Putamen (tissue), 1 donor: ENCODE measurements at regions not wholly inside any gene's neighbourhood (a gene's known extent, or its start where the extent isn't known, plus 50 kb on each side); places are given as distances from the start of the nearest gene placed in this dataset.
A peak's percentile ranks its signal among the peaks of the same experiment; 100 is the strongest.

Experiments
- DNase-seq: peaks from one replicate; pipeline ENCODE4 v3.0.0-alpha.2; 2016; ENCODE audit warnings: low spot score

DNA sequence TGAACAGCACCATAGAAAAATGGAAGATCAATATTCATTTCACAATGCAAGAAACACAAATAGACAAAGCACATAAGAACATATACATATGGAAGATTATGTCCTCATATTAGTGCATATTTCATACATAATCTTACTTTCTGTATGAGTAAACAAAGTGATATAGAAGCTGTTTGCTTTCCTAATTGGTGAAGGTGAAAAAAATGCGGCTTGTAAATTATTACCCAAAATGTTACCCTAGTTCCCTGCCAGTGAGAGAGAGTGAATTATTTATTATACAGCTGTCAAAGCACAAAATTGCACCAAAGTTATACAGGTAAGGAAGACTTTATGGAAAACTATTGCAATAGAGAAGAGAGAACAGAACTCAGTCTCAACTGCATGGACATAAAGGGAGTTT lies 1485.0 kb upstream of the CDH9 start:
- no peak for DNase-seq

DNA sequence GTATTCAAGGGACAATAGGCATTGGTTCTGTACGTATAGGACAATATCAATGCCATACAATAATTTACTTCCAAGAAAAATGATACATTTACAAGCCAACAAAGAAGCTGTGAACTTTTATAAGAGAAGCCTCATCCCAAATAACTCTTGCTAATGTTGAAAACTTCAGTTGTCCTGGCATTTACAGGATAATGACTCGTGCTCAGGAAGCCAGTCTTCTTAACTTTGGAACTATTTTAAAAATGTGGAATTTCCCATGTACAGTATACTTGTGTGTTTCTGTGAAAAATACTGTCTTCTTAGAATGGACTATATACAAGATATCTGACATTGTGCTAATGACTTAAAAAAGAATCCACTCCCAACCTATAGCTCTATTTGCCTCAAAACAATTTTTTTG lies 1479.3 kb upstream of the CDH9 start:
- no peak for DNase-seq

DNA sequence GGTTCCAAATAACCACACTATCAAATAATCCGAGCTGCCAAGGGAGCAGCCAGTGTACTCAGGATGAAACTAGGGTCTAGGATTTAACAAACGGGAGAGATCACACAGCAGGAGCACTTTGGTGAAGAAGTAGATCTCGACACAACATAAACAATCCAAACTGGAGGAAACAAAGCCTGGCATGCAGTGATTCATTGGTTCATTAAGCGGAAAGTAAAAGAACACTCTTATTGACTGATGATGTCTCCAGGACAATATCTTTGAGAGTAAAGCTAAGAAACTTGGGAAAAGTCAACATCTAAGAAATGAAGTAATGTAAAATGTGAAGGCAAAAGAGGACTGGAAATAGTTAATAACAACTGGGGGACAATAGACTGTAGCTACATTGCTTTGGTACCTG lies 1478.3 kb upstream of the CDH9 start:
- no peak for DNase-seq

DNA sequence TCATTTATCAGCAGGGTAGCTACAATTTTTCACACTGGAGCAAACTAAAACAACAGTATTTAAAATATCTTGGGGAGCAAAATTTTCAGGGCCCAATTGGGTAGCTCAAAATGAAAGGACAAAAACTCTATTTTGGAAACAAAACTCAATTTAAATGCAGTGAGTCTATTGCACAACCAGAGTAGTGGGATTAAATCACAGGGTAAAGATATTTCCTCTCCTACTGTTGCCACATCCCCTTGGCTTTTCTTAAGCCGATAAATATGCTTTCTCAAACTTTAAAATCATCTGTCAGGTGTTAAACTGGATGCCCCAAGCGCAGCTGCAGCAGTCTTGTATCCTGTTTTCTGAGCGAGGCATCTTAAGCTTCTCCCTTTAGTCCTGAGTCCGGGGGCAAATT lies 1474.3 kb upstream of the CDH9 start:
- no peak for DNase-seq

DNA sequence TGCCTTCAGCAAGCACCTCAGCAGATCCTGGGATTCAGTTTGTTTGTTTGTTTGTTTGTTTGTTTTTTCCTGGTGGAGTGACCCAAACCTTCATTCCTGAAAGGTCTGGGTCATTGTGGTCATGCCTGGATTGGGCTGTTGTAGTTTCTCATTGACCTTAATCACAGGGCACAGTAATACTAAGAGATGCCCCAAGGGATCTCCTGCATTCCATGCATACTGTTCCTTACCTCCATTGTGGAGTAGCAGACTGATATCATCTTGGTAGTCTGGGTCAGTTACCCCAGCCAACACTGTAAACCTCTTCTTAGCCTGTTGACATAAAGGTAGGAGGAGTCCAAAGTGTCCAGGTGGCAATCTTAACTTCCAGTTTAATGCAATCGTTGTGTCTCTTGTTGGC lies 1466.7 kb upstream of the CDH9 start:
- no peak for DNase-seq

DNA sequence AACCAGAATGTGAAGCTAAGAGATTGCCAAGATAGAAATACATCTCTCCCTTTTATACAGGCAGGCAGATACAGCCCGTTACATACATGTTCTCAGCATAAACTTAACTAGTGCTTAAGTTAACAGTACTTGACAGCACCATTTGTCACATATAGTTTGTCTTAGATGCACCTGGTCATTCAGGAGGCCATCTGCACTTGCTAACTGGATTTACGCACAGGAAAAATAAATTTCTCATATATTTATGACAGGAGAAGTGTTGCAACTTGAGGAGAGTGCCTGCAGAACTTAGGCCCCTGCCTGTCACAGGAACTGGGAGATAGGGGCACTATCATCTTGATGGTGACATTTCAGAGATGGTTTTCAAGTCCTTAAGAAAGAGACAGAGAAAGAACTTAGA lies 1462.1 kb upstream of the CDH9 start:
- no peak for DNase-seq

DNA sequence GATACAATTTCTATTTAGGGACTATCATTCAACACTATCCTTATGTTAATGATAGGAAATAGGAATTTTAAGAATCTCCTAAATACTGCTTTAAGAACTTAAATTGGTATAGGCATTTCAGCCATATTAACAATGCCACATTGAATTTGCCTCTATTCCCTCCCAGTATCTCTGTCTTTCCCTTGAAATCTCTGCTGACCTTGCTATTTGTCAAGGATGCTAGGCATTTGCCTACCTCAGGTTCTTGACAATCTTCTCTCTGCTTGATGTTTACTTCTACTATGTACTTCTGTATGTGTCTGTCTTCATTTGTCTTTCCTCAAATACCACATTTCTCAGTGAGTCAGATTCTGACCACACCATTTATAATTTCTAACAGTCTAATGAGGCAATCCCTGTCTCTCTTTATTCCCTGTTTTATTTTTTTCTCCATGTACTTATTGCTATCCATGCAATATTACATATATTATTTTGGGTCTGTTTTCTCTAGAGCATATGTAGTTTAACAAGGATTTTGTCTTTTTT lies 1461.4 kb upstream of the CDH9 start:
- no peak for DNase-seq

DNA sequence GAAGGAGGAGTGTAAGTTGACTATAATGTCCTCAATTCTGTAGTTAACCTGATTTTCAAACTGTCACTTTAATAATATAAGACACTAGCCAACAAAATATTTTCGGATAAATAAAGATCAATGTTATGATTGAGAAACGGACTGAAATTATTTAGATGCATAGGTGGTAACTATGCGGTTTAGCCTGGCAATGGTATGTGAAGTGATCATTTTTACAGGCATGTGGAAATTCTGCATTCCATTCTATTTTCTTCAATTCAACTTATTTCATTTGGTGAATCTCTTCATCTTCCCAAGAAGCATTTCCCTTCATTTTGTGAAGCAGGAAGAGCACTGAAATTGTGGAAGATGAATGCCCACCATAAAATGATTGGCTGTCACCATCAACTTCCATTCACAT lies 1457.5 kb upstream of the CDH9 start:
- no peak for DNase-seq

DNA sequence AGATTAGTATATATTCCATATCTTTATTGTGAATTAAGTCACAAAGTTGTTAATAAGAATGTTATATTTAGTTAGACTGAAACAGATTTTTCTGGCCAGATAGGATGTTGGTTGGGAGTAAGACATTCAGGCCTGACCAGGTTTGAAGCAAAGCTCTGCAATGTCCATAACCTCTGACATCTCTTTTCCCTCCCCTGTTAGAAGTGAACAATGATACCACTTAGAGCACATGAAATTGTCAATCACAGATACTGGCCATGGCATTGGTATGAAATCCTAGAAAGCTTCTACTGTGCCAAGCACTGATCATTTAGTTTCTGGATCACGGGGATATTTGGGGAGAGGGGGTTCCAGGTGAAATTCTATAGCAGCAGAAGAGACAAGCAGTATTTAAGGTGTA lies 1455.1 kb upstream of the CDH9 start:
- no peak for DNase-seq

DNA sequence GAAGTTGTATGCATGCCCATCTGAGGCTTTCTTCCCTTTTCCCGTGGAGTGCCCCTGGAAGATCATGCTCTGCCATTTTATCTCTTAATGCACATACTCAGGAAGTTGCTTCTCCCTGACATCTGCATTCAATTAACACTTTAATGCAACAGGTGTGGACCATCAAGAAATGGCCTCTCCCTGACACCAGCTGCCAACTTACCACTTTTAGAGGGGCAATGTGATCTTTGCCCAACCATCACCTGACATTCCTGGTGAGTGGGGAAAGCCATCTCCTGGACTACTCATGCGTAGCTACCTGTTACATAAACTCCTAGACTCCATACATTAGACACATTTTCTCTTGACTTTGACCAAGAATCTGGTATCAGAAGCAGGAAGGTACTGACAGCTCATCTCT lies 1450.4 kb upstream of the CDH9 start:
- no peak for DNase-seq

DNA sequence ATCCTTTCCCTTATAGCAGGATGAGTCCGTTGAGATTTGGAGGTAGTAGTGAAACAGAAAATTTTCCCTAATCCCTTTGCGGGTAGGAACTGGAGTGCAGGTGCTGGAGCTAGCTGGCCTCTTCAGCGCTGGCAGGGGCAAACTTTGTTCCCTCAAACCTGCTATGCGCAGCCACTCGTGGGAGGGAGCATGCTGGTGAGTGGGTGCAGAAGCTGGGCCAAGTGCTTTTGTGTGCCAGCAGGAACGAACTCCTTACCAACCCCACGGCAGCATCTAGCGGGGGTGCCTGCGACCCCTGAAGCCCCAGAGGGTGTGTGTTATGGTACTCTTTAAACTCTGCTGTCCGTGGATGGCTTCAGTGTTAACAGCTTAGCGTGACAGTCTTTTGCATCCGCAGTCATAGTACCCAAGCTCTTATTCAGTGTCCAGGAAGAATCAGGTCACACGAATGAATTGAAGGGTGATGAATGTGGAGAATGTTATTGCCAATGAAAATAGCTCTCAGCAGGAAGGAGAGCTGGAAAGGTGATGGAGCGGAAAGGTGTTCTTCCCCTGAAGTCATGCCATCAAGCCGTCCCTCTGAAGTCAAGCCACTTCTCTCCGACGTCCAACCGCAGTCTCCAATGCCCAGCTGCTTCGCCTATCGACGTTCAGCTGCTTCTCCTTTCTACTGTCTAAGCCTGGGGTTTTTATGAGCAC lies 1445.1 kb upstream of the CDH9 start:
- no peak for DNase-seq

DNA sequence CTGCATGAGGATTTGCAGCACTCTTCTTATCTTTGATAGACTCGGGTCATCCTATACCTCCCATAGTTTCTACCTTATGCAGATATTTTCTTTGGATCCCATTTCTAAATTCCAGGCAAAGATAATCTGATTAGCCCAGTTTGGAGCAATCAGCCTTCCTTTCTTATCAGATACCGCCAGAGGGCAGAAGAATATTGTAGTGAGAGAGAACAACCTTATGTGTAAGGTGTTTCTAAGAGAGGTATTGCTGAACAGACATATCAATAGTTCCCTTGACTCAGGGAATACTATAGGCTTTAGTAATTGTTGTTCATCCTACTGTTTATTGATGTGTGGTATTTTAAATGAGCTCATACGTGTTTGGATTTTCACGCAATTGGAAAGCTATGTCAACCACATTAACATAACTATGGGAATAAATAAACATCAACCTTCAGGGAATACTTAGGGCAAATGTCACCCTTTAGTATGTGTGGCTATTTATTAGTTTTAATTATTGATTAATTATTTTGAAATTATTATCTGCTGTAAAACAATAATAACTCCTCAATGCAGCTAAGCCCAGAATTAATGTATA lies 1435.2 kb upstream of the CDH9 start:
- no peak for DNase-seq

DNA sequence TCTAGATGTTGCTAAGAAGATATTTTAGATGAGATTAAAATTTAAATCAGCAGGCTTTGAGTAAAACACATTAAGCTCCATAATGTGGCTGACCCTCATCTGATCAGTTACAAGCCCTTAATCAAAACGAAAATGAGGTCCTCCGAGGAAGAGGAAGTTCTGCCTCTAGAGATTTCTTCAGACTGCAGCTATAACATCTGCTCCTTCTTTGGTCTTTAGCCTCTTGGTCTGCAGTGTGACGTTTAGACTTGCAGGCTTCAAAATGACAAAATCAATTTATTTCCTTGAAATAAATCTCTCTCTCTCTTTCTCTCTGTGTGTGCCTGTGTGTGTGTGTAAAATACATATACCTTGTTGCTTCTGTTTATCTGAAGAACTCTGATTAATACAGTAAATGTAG lies 1429.8 kb upstream of the CDH9 start:
- DNase-seq, result no peak

DNA sequence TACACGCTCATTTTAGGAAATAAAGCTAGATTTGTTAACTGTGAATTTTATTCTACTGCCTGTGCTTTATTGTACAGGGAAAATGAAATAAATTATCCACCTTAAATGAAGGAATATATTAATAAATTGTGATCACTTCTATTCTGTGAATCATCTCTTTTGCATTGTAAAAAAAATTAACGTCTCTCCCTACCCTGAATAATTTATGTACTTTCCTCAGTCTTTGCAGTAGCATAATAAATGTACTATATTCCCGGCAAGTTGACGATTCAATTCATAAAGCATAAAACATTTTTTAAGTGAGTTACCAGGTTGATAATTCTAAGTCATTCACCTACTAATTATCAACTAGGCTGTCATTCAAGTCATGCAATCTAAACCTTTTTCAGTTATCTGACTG lies 1425.3 kb upstream of the CDH9 start:
- DNase-seq, result peak; percentile 16

DNA sequence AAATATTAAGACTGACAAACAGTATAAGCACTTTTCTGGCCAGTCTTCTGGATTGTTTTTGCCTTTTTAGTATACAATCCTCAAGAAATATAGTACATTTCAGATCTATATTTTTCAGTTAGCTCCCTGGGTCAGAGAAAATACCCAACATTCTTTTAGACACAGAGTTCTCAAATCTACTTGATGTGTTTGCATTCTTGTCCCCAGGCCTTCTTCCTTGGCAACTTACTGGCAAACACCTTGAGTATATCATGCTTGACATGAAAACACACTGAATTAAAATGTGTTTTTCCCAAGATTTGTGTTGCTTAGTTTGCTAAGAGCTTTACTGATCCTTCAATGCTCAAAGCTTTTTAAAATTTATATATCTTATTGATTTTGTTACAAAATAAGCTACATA lies 1413.1 kb upstream of the CDH9 start:
- DNase-seq, result no peak

DNA sequence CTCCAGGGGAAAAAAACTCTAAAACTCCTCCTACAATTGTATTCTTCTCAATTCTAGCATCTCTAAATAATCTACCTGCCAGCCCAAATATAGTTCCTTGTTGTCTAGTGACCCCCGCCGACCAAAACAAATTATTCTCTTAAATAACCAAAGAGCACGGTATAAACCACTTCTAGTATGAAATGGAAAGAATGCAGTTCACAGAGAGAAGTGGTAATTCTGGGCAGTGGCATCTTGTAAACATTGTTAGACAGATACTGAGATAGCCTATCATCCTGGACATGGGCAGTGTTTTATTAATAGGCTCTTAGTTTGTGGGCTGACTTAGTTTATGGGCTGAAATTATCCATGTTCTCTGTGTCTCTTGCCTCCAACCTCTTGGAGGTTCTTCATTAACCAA lies 1412.6 kb upstream of the CDH9 start:
- no peak for DNase-seq

DNA sequence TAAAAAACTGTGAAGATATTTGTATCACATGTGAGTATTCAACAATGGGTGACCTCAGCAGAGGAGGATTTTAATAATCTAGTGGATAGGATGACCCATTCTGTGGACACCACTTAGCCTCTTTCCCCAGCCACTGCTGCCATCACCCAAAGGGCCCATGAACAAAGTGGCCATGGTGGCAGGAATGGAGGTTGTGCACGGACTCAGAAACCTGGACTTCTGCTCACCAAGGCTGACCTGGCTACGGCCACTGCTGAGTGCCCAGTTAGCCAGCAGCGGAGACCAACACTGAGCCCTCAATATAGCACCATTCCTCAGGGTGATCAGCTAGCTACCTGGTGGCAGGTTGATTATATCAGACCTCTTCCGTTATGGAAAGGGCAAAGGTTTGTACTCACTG lies 1410.4 kb upstream of the CDH9 start:
- no peak for DNase-seq

DNA sequence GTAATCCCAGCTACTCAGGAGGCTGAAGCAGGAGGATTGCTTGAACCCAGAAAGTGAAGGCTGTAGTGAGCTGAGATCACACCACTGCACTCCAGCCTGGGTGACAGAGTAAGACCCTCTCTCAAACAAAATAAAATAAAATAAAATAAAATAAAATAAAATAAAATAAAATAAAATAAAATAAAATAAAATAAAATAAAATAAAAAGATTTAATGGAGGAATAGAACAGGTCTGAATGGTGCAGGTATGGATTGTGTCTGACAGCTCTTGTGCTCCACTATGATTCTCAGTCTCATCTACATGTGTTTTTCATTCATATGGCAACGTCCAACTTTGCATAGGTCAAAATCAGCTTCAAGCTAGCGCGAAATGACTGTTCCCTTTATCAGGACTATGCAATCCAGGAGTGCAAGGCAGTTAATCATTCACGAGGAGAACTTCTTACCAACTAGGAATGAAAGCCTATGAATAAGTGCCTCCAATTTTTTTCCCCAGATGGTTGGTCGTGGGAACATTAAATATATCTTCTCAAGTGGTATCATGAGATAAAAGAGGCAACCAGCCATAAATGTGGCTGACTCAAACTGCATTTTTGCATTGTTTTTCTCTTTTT lies 1392.3 kb upstream of the CDH9 start:
- no peak for DNase-seq

DNA sequence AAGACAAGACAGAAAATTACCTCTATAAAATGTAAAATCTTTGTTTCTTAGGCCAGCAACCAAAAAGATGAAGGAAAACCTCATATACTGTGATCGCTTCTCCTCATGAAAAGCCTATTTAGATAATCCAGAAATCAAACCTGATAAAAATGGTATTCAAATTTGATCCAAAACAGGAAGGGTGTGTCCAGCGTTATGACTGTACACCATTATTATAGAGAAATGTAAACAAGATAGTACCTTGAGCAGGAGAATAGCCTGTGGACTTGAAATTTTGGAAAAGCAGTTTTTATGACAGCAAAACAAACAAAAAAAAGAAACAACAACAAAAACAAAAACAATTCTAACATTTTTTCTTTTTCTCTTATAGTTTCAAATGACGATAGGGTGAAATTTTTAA lies 1382.8 kb upstream of the CDH9 start:
- no peak for DNase-seq

DNA sequence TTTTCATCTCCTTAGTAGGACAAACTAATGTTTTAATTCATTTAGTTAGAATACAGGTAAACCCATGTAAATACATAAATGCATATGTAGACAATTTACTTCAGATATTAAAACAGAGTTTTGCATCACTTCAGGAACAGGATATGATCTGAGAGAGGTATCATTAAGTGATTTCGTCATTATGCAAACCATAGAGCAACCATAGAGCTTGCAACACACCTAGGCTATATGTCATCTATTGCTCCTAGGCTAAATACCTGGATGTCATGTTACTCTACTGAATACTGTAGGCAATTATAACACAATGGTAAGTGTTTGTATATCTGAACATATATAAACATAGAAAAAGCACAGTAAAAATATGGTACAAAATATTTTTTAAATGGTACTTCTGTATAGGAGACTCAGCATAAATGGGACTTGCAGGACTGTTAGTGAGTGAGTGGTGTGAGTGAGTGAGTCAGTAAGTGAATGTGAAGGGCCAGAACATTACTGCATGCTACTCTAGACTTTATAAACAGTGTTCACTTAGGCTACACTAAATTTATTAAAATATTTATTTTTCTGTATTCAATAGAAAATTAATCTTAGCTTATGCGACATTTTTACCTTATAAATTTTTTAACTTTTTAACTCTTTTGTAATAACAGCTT lies 1377.5 kb upstream of the CDH9 start:
- DNase-seq, result no peak

DNA sequence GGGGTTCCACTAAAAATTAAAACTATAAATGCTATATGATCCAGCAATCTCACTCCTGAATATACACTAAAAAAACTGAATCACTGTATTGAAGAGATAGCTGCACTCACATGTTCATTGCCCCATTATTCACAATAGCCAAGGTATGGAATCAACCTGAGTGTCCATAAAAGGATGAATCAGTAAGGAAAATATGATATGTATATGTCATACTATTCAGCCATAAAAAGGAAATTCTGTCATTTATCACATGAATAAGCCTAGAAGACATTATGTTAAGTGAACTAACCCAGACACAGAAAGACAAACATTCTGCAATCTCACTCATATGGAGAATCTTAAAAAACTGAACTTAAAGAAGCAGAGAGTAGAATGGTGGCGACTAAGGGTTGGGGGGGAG lies 1376.2 kb upstream of the CDH9 start:
- DNase-seq, result no peak

DNA sequence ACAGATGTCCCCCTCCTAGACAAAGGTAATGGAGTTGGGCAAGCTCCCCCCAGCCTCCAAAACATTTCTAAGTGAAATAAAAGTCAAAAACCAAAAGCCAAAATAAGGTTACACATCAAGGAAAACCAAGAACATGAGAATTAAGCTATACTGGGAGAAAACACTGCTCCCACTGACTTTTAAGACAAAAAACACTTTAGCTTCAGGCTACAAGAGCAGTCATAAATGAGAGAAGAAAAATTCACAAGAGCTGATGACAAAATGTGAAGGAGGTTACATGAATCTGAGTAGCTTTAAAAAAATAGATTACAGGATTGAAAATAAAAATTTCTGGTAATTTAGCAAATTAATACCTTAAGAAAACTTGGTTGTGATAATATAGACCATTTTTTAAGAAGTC lies 1370.3 kb upstream of the CDH9 start:
- no peak for DNase-seq

DNA sequence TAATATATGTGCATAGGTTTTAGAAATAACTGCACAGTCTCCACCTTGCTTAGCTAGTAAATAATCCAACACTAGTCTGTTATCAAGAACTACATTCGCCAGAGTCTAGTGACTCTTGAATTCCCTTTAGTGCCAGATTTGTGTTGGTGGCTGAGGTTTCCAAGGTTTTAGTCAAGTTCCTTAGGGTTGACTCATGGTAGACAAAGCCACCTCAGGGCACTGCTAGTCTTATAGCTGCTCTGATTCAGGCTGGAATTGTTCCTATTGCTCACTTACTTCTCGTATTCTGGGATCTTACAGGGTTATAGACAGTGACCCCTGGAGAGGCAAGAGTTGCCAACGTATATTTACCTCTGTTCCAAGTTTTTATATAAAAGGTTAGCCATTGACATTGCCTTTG lies 1369.8 kb upstream of the CDH9 start:
- DNase-seq, result no peak
